ENCODE measurements at regions not wholly inside any gene's neighbourhood (a gene's known extent, or its start where the extent isn't known, plus 50 kb on each side); places are given as distances from the start of the nearest gene placed in this dataset.

DNA sequence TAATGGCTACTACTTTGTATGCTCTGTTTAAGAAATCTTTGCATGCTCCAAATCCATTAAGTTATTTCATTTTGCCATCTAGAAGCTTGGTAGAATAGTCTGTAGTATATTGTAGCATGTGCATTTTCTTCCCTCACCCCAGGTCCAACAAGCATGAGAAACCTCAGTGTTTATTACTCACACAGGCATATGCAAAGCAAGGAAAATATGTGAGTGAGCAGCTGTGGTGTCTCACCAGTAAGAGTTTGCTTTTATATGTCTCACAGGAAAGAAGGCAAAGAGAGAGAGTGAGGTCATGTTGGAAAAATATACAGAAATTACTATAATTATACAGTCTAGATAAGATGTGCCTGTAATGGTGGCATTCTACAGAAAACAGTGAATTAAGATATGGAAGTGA, 312.5 kb downstream of the C3orf38 start:
- BruUV-seq (replicated peaks) = no TSS peak
- intact Hi-C loops (cut with micrococcal nuclease; ENCODE audit: unreplicated experiment) = no loop called here
- no peaks in the 10 kb centered on the region for H3K36me3 ChIP-seq (ENCODE audit: control insufficient read depth, insufficient read depth, low read length)
- no peaks in the 10 kb centered on the region for H3K4me1 ChIP-seq
- Mint-ChIP-seq H3K27ac (ENCODE audit: unreplicated experiment) (no peak overlapping the region), H3K4me3 (ENCODE audit: unreplicated experiment) (no peak overlapping the region), H3K4me1 (ENCODE audit: low read depth, unreplicated experiment) (no peaks in the 10 kb centered on the region), H3K9me3 (ENCODE audit: unreplicated experiment) (no peaks in the 10 kb centered on the region), H3K36me3 (ENCODE audit: insufficient read depth, unreplicated experiment) (no peaks in the 10 kb centered on the region), H3K27me3 (ENCODE audit: insufficient read depth, unreplicated experiment) (peaks cover 3% of the 10 kb centered on the region)
- ChIA-PET POLR2A (no interaction called here), CTCF (no interaction called here)
- no peaks in the 10 kb centered on the region for H3K9me3 ChIP-seq
- no peak for TF ChIP-seq CTCF (IDR thresholded peaks at IDR 0.05; ENCODE audit: insufficient read depth in 1 of 2, low read depth in 1 of 2, low read length in 1 of 2, severe bottlenecking in 1 of 2, unreplicated experiment in 1 of 2)
- DNase-seq = no peak
- no peaks in the 10 kb centered on the region for H3K27me3 ChIP-seq (replicated peaks; ENCODE audit: control insufficient read depth, insufficient read depth, low read length)
- H3K4me3 ChIP-seq (ENCODE audit: low read depth, low read length) = no peak overlapping the region

GRCh38 chr3:88467191-88467590, 317.4 kb downstream of the C3orf38 start:
- Mint-ChIP-seq H3K4me1 (ENCODE audit: low read depth, unreplicated experiment) (no peaks in the 10 kb centered on the region), H3K27ac (ENCODE audit: unreplicated experiment) (no peak overlapping the region), H3K36me3 (ENCODE audit: insufficient read depth, unreplicated experiment) (no peaks in the 10 kb centered on the region), H3K4me3 (ENCODE audit: unreplicated experiment) (no peak overlapping the region), H3K27me3 (ENCODE audit: insufficient read depth, unreplicated experiment) (peaks cover 3% of the 10 kb centered on the region), H3K9me3 (ENCODE audit: unreplicated experiment) (no peaks in the 10 kb centered on the region)
- CTCF ChIA-PET = interaction anchor here (0.7 kb wide), 1 partner anchor 377 kb away, joined by 6 read pairs; no protein-coding TSS in a partner anchor
- TF ChIP-seq CTCF (IDR thresholded peaks at IDR 0.05; ENCODE audit: insufficient read depth in 1 of 2, low read depth in 1 of 2, low read length in 1 of 2, severe bottlenecking in 1 of 2, unreplicated experiment in 1 of 2) = no peak
- H3K4me3 ChIP-seq (ENCODE audit: low read depth, low read length) = no peak overlapping the region
- DNase-seq = no peak
- no peaks in the 10 kb centered on the region for H3K27me3 ChIP-seq (replicated peaks; ENCODE audit: control insufficient read depth, insufficient read depth, low read length)
- H3K9me3 ChIP-seq = no peaks in the 10 kb centered on the region
- H3K36me3 ChIP-seq (ENCODE audit: control insufficient read depth, insufficient read depth, low read length) = no peaks in the 10 kb centered on the region
- H3K4me1 ChIP-seq = no peaks in the 10 kb centered on the region
- POLR2A ChIA-PET = no interaction called here
- intact Hi-C loops (cut with micrococcal nuclease; ENCODE audit: unreplicated experiment) = no loop called here
- BruUV-seq (replicated peaks) = no TSS peak

- ChIA-PET CTCF (no interaction called here), POLR2A (no interaction called here)
- Mint-ChIP-seq H3K27me3 (ENCODE audit: insufficient read depth, unreplicated experiment) (peaks cover 3% of the 10 kb centered on the region), H3K4me1 (ENCODE audit: low read depth, unreplicated experiment) (no peaks in the 10 kb centered on the region), H3K36me3 (ENCODE audit: insufficient read depth, unreplicated experiment) (no peaks in the 10 kb centered on the region), H3K27ac (ENCODE audit: unreplicated experiment) (no peak overlapping the region), H3K9me3 (ENCODE audit: unreplicated experiment) (no peaks in the 10 kb centered on the region), H3K4me3 (ENCODE audit: unreplicated experiment) (no peak overlapping the region)
- Histone ChIP-seq H3K4me1 (no peaks in the 10 kb centered on the region), H3K36me3 (ENCODE audit: control insufficient read depth, insufficient read depth, low read length) (no peaks in the 10 kb centered on the region), H3K27me3 (replicated peaks; ENCODE audit: control insufficient read depth, insufficient read depth, low read length) (no peaks in the 10 kb centered on the region), H3K9me3 (no peaks in the 10 kb centered on the region), H3K4me3 (ENCODE audit: low read depth, low read length) (no peak overlapping the region)
- intact Hi-C loops (cut with micrococcal nuclease; ENCODE audit: unreplicated experiment) = no loop called here
- BruUV-seq (replicated peaks) = no TSS peak
- no peak for DNase-seq
- no peak for TF ChIP-seq CTCF (IDR thresholded peaks at IDR 0.05; ENCODE audit: insufficient read depth in 1 of 2, low read depth in 1 of 2, low read length in 1 of 2, severe bottlenecking in 1 of 2, unreplicated experiment in 1 of 2)
Measured at GRCh38 chr3:88469216-88469615, 319.5 kb downstream of the C3orf38 start.

All from Caco-2 (cell line).